ENCODE measurements at regions not wholly inside any gene's neighbourhood (a gene's known extent, or its start where the extent isn't known, plus 50 kb on each side); places are given as distances from the start of the nearest gene placed in this dataset.

DNA sequence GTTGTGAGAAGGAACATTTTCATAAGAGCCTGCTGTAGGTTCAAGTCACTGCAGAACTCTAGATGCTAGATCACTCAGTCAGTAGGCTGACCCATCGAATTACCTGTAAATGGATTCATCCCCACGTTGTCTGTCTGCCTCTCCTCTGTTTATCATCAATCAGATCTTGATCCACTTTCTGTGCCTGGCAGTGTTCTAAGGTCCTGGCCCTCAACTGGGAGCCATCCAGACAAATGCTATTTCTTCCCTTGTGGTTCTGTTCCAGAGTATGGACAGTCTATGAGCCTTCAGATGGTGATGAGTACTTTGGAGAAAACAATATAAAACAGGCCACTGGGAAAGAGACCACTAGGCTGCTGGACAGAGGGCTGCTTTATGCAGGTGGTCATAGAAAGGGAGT is 699.4 kb upstream of the TMEM132C start:
- Mint-ChIP-seq H3K27ac (no peak overlapping the region), H3K4me1 (no peaks in the 10 kb centered on the region), H3K27me3 (no peaks in the 10 kb centered on the region), H3K36me3 (ENCODE audit: low read depth) (no peaks in the 10 kb centered on the region), H3K4me3 (no peak overlapping the region), H3K9me3 (peaks cover 2% of the 10 kb centered on the region)
- CTCF ChIA-PET, result no interaction called here
- DNase-seq, result no peak
- POLR2A ChIA-PET, result no interaction called here
- intact Hi-C loops (cut with micrococcal nuclease), result no loop called here
- no peak for TF ChIP-seq CTCF (IDR thresholded peaks at IDR 0.05)
- no peak for ATAC-seq (ENCODE audit: low read depth)

DNA sequence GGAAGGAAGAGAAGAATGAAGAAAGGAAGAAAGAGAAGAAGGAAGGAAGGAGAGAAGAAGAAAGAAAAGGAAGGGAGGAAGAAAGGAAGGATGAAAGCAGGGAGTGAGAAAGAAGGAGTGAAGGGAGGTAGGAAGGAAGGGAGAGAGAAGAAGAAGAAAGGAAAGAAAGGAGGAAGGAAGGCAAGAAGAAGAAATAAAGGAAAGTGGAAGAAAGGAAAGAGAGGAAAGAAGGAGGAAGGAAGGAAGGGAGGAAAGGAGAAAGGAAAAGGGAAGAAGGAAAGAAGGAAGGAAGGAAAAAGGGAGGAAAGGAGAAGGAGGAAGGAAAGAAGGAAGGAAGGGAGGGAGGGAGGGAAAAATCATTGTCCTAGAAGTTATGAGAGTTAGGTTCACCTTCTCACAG is 696.6 kb upstream of the TMEM132C start:
- intact Hi-C loops (cut with micrococcal nuclease), result no loop called here
- no peaks in the 10 kb centered on the region for H3K27me3 Mint-ChIP-seq
- no peaks in the 10 kb centered on the region for H3K36me3 Mint-ChIP-seq (ENCODE audit: low read depth)
- no peak for TF ChIP-seq CTCF (IDR thresholded peaks at IDR 0.05)
- DNase-seq (no peak), ATAC-seq (ENCODE audit: low read depth) (no peak)
- no peaks in the 10 kb centered on the region for H3K4me1 Mint-ChIP-seq
- ChIA-PET CTCF (no interaction called here), POLR2A (no interaction called here)
- peaks cover 2% of the 10 kb centered on the region for H3K9me3 Mint-ChIP-seq
- no peak overlapping the region for H3K4me3 Mint-ChIP-seq
- H3K27ac Mint-ChIP-seq, result no peak overlapping the region

- CTCF ChIA-PET, result no interaction called here
- intact Hi-C loops (cut with micrococcal nuclease), result no loop called here
- no peak overlapping the region for H3K4me3 Mint-ChIP-seq
- peaks cover 2% of the 10 kb centered on the region for H3K9me3 Mint-ChIP-seq
- no peaks in the 10 kb centered on the region for H3K36me3 Mint-ChIP-seq (ENCODE audit: low read depth)
- H3K4me1 Mint-ChIP-seq, result no peaks in the 10 kb centered on the region
- no peak for DNase-seq
- no peak for TF ChIP-seq CTCF (IDR thresholded peaks at IDR 0.05)
- H3K27me3 Mint-ChIP-seq, result no peaks in the 10 kb centered on the region
- H3K27ac Mint-ChIP-seq, result no peak overlapping the region
- POLR2A ChIA-PET, result no interaction called here
- no peak for ATAC-seq (ENCODE audit: low read depth)
Measured at GRCh38 chr12:127570793-127571360, 696.1 kb upstream of the TMEM132C start.

- DNase-seq (no peak), ATAC-seq (ENCODE audit: low read depth) (no peak)
- Mint-ChIP-seq H3K4me1 (no peaks in the 10 kb centered on the region), H3K4me3 (no peak overlapping the region), H3K36me3 (ENCODE audit: low read depth) (no peaks in the 10 kb centered on the region), H3K9me3 (peaks cover 2% of the 10 kb centered on the region), H3K27ac (no peak overlapping the region), H3K27me3 (no peaks in the 10 kb centered on the region)
- no peak for TF ChIP-seq CTCF (IDR thresholded peaks at IDR 0.05)
- POLR2A ChIA-PET, result no interaction called here
- intact Hi-C loops (cut with micrococcal nuclease), result no loop called here
- CTCF ChIA-PET, result no interaction called here
Measured at GRCh38 chr12:127571578-127571977, 695.4 kb upstream of the TMEM132C start.

DNA sequence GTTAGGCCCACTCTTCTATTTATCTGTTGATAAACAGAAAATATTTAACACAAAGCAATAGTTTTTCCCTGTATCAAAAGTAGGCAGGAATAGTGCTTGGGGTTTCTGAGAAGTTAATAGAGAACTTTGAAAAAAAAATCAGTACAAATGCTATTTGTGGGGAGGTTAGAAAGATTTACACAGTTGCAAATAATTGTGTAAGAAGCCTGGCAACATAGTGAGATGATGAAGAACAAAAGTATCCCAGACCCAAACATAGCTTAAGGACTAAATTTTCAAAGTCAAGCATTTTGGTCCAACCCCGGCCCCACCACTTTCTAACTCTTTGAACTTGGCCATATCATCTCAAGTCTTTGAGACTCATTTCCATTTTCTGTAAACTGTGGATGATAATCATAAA is 687.5 kb upstream of the TMEM132C start:
- no peak overlapping the region for H3K27ac Mint-ChIP-seq
- H3K4me3 Mint-ChIP-seq, result no peak overlapping the region
- POLR2A ChIA-PET, result no interaction called here
- H3K36me3 Mint-ChIP-seq (ENCODE audit: low read depth), result no peaks in the 10 kb centered on the region
- H3K27me3 Mint-ChIP-seq, result no peaks in the 10 kb centered on the region
- CTCF ChIA-PET, result no interaction called here
- no peak for TF ChIP-seq CTCF (IDR thresholded peaks at IDR 0.05)
- no peak for ATAC-seq (ENCODE audit: low read depth)
- H3K9me3 Mint-ChIP-seq, result peaks cover 3% of the 10 kb centered on the region
- DNase-seq, result no peak
- intact Hi-C loops (cut with micrococcal nuclease), result no loop called here
- H3K4me1 Mint-ChIP-seq, result no peaks in the 10 kb centered on the region

Data from activated B cell treated with CpG ODN at 0.5 μM for 24 hours (primary cell).